GM18861 (cell line): ENCODE measurements at regions not wholly inside any gene's neighbourhood (a gene's known extent, or its start where the extent isn't known, plus 50 kb on each side); places are given as distances from the start of the nearest gene placed in this dataset.
A peak's percentile ranks its signal among the peaks of the same experiment; 100 is the strongest.
"Not testable (repeated sequence)": the region's sequence is repeated elsewhere in the genome, so short reads cannot be mapped to it uniquely, and the experiment has no call there.

Experiments
- ATAC-seq: cut with Tn5 transposase; IDR thresholded peaks from one replicate; pipeline ENCODE4 v1.9.1; 2021; ENCODE audit not compliant: unreplicated experiment

DNA sequence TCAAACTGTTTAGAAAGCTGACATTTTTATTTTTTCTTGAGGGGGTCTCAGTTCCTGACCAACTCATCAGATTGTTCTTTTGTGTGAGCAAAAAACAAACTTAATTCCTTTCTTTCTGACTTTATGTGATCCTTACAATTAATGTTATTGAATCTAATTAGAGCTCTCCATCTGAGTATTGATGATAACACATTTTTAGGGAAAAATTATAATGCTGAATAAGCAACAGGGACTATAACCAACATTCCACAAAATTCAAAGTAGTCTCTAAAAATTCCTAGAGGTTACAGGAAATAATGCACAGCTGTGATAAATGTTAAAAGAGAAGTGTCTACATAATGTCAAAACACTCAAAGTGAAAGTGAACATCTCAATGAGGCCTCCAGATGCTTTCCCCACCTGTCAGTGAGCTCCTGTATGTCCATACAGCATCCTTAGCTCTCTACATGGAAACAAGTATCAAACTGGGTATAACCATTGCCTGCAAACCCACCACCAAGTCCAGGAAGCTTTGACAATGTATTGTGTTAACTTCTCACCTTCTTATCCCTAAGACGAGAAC lies 786.0 kb upstream of the SLC39A10 start:
- no peak for ATAC-seq

DNA sequence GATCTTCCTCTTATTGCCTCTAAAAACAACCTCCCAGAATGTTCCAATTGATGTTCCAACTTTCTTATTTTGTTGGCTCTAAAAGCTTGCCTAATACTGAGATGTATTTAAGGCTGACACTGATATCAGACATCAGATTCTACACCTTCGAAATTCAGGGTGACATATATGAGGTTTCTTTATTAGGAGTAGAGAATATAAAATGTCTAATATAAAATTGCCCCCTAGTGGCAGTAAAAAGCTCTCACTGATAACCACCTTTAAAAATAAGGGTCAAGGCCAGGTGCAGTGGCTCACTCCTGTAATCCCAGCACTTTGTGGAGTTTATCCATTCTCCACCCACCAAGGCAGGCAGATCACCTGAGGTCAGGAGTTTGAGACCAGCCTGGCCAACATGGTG lies 789.7 kb upstream of the SLC39A10 start:
- peak; percentile 79 for ATAC-seq

DNA sequence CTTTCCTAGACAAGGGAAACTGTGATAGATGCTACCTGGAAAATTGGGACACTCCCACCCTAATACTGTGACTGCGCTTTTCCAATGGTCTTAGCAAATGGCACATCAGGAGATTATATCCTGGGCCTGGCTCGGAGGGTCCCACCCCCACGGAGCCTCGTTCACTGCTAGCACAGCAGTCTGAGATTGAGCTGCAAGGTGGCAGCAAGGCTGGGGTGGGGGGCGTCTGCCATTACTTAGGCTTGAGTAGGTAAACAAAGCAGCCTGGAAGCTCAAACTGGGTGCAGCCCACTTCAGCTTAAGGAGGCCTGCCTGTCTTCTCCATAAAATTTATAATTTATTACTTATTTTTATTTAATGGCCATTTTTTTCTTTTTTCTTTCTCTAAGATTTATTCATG lies 802.1 kb upstream of the SLC39A10 start:
- no peak for ATAC-seq

DNA sequence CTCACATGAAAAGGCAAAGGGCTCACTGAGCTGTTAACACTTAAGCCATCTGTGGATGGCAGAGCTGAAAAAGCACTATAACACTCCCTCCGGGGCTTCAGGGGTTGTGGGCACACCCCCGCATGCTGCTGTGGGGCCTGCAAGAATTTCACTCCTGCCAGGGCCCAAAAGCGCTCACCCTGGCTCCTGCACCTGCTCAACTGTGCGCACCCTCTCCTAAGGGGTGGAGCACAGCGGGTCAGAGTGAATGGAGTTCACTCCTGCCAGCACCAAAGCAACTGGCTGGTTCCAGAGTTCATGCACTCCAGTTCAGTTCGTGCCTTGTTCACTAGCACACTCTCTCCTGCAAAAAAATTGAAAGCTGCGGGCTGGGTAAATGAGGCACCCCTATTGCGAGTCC lies 814.2 kb upstream of the SLC39A10 start:
- no peak for ATAC-seq

DNA sequence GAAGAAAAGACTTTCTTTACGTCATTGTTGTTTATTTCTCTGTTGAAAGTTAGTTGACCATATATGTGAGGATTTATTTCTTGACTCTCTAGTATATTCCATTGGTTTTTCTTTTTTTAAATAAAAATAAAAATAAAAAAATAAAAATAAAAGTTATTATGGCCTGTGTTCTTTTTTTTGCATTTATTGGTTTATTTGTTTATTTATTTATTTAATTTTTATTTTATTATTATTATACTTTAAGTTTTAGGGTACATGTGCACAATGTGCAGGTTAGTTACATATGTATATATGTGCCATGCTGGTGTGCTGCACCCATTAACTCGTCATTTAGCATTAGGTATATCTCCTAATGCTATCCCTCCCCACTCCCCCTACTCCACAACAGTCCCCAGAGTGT lies 822.7 kb upstream of the SLC39A10 start:
- ATAC-seq = not testable (repeated sequence)

DNA sequence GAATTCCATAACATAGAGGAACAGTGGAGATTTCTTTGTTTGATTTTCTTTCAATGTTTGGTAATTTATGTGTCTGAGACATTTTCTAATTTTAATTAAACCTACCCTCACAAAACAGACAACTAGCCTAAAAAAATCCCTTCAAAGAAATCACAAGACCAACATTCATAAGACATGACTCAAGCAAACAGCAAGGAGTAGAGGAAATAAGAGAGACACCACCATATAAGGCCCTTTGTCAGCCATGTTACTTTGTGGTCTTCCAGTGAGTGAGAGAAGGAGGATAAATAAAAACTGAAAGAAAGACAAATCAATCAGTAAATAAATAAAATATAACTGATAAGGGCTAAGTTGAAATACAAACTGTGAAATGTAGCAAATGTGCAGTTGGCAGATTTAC lies 830.8 kb upstream of the SLC39A10 start:
- ATAC-seq = no peak

DNA sequence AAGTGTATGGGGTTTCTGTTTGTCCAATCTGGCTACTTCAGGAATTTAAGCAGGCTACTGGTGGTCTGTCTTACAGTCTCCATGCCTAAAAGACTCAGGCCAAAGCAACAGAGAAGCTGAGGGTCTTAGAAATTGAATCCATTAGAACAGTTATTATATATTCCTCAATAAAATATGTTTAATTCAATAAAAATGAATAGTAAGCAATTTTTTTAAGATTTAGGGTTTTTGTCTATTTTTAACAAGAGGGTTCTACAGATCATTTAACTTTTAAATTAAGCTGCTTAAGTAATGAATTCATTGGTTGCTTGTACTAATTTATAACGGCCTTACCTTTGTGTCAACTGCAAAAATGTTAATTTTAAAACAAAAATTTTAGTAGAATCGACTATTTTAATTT lies 832.6 kb upstream of the SLC39A10 start:
- ATAC-seq = no peak

DNA sequence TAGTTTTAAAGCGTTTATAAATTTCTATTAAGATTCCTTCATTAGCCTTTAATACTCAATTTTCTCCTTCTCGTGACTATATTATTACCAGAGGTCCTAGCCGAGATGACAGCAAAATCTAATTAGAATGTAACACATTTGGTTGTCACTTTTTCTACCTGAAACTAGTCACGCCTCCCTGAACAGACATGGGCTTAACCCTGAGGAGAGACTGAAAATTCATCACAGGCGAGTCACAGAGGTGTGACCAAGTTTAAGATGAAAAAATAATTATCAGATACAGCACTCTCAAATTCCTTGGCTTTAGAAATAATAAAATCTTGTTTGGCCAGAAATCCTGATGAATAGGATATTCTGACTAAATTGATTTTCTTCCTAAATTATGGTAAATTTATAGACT lies 834.4 kb upstream of the SLC39A10 start:
- no peak for ATAC-seq

DNA sequence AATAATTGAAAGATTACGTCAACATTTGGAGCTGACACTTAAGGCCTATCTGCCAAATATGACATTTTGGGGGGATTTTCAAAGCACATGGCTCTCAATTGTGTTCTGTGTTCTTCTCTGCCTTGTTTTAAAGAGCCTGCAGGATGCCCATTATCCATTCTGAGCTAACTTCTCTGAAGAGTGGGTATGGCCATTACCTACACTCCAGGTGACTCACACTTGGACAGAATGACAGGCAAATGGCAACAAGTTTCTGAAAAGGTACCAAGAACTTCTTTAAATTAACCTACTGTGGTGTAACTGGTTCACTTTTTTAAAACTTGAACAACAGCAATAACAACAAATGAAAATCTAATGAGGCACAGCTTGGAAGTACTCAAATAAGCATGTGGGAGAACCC lies 834.9 kb upstream of the SLC39A10 start:
- no peak for ATAC-seq

DNA sequence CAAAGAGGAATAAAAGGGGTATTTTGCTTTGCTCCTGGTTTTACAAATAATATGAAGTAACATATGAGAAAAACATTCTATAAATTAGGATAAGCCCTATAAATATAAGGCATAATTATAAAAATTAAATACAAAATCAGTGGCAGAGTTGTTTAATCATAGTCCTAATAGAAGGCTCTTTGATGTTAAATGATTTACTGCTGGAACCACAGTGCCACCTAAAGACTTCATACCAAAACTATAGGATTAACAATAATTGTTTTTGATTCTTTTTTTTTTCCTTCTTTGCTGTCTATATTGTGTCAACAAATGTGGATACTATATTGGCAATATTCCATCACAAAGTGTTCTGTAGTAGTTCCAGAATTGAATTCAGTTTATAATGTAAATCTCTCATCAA lies 837.7 kb upstream of the SLC39A10 start:
- no peak for ATAC-seq

DNA sequence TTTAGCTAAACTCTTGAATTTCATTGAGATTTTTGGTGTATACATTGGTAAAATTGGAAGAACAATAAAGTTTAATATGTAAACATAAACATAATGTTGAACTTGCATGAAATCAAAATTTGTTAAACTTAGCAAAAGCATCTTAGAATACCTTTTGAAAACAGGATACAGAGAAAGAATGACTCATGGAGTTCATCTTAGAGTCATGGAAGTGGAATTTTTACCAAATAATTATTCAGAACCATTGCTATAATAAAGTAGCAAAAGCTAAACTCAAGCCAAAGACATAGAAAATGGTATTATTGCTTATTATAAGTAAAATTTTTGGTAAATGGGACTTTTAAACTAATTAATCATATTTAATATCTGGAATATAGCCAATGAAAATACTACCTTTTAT lies 841.6 kb upstream of the SLC39A10 start:
- ATAC-seq = no peak

DNA sequence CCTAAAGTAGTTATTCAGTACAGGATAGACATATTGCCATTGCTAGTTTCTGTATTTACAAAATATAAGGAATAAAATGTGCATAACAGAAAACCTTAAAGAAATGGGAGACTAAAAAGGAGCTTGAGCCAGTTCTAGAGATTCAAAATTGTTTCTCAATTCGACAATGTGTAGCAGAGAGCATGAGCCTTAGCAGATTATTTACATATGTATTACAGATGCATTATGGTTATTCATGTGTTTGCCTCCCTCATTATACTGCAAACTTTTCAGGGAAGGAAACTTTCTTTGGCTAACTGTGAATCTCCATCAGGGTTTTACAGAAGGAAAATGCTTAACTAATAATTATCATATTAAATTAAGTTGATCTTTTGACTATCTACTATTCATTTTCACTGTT lies 854.4 kb upstream of the SLC39A10 start:
- ATAC-seq = no peak

DNA sequence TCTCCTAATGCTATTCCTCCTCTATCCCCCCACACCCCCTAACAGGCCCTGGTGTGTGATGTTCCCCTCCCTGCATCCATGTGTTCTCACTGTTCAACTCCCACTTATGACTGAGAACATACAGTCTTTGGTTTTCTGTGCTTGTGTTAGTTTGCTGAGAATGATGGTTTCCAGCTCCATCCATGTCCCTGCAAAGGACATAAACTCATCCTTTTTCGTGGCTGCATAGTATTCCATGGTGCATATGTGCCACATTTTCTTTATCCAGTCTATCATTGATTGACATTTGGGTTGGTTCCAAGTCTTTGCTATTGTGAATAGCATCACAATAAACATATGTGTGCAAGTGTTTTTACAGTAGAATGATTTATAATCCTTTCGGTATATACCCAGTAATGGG lies 870.0 kb upstream of the SLC39A10 start:
- not testable (repeated sequence) for ATAC-seq

DNA sequence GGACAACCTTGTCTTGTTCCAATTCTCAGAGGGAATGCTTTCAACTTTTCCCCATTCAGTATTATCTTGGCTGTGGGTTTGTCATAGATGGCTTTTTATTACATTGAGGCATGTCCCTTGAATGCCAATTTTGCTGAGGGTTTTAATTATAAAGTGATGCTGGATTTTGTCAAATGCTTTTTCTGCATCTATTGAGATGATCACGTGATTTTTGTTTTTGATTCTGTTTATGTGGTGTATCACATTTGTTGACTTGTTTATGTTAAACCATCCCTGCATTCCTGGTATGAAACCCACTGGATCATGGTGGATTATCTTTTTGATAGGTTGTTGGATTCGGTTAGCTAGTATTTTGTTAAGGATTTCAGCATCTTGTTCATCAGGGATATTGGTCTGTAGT lies 885.6 kb upstream of the SLC39A10 start:
- not testable (repeated sequence) for ATAC-seq

DNA sequence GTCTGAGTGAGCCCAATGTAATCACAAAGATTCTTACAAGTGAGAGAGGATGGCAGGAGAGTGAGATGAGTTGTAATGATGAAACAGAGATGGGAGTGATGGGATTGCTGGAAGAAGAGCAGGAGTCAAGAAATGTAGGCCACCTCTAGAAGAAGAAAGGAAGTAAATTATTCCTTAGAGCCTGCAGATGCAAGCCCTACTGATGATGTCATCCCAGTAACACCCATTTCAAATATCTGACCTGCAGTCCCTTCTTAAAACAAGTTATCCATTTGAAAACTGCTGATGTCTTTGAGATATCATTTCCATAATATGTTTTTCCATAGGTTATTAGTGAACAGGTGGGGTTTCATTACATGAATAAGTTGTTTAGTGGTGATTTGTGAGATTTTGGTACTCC lies 888.0 kb upstream of the SLC39A10 start:
- ATAC-seq = no peak

DNA sequence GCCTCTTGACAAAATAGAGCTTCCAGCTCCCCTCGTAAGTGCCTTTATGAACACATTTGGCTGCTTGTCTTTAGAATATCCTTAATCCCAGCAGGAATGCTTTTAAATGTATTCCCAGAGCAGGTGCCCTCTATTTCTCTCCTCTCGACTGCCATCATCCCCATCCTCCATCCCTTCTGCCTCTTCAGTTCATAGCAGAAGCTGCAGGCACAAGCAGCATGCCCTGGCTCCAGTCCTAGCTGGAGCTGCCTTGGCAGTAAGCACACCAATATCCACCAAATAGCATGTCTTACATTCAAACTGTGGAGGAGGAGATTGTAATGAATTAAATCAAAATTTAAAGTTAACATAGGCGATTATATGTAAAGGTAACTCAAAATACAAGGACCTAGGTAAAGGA lies 891.3 kb upstream of the SLC39A10 start:
- no peak for ATAC-seq

DNA sequence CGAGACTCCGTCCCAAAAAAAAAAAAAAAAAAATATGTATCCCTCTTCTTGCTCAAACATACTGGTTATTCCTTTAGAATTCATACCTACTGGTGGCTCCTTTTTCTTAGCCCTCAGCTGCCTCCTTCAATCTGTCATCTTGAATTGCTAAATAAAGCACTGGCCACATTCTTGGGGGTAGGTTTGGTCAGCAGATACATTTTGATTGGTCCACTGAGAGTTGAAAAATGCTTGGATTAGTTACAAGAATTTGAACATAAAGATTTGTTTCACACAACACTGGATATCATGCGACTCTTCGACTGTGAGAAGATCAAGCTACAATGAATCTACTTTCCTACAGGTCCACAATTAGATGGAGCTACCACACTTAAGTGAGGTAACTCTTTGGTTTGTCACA lies 906.1 kb upstream of the SLC39A10 start:
- ATAC-seq = no peak

DNA sequence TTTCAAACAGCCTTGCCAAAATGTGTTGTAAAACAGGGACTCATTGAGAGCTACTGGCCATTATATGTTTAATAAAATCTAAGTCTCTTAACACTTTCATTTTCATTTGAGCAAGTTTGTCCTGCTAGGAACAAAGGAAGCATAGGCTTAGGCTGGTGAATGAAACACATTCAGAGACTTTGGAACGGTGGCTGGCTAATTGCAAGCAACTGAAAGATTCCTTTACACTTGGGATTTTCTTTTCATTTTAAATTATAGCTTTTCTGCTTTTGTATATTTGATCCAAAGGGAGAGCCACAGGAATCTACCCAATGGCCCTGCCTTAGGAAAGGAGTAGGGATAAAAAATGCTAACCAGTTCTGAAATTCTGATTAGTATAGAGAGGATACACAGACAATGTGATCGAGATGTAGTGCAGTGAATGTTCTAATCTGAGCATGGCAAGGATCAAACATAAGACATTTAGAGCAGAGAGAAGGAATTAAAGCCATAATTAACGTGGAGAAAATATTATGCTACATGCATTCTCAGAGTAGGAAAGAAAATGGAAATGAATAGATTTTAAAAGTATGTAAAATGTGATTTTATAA lies 911.4 kb upstream of the SLC39A10 start:
- ATAC-seq = no peak

DNA sequence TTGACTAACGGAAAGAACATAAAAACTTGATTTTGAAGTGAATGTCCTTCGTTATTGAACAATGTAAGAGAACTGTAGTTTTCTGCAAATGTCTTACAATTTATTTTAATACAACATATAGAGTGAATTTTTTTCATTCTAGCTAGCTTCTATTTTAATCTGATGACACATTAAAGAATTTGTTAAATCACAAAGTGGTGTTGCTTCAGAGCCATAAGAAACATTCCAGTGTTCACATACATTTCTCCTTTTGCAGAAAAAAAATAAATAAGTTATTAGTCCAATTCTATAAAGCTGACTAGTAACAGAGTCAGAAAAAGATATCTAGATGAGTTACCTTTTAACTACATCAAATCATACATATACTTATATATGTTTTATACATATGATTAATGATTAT lies 914.3 kb upstream of the SLC39A10 start:
- ATAC-seq = no peak

DNA sequence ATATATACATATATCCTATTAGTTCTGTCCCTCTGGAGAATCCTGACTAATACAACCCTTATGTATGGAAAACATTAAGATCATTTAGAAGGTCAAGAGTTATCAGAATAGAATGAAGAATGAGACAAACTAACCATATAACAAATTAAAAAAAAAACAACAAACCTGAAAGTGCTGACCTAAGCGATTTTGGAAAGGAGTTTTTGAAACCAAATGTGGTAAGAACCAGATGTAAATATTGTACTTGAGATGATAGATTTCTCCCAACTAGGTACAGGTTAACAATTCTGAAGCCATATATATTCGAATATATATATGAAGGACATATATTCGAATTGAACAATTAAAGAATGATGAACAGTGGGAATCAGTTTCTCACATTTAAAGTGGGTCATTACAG lies 917.8 kb upstream of the SLC39A10 start:
- no peak for ATAC-seq

DNA sequence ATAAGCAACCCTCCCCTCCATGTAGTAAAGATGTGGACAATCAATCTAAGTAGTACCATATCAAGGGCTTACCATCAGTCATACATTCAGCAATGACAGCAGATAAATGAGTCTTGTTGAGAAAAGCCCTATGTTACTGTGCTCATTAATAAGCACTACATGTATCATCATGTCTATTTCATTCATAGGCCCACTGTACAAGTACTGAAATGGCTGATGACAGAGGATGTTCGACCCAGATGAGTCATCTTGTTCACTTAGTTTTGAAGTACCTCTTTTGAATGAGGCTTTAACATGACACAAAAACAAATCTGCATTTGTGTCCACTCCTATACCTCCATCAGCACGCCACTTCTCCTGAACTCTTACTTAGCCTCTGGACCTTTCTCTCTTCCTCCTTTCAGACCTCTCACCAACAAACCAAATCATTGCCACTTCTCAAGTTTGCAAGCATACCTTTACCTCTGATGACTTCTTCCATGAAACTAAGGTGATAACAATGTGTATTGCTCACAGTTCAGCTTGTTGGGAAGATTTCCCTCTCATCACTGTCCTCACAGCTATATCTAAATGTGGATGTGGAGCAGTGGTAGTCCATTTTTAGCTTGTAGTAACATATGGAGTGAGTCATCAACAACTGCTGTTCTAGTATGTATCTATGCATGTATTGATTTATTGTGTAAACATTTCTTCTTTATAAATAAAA lies 921.0 kb upstream of the SLC39A10 start:
- ATAC-seq = no peak

DNA sequence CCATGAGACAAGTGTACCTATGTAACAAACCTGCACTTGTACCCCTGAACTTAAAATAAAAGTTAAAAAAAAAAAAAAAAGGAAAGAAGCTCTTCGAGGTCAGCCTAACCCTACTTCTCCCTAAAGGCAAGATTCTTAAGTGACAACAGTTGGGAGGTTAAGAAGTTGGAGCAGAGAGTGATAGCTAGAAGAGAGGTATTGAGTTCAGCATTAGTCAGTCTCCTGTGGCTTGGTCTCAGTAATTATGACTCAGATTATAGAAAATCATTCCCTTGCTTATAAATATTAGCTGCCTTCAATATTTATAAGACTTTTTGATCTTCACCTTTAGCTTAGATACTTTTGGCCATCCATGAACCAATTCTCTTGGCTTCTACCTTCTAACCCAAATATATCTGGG lies 926.8 kb upstream of the SLC39A10 start:
- no peak for ATAC-seq

DNA sequence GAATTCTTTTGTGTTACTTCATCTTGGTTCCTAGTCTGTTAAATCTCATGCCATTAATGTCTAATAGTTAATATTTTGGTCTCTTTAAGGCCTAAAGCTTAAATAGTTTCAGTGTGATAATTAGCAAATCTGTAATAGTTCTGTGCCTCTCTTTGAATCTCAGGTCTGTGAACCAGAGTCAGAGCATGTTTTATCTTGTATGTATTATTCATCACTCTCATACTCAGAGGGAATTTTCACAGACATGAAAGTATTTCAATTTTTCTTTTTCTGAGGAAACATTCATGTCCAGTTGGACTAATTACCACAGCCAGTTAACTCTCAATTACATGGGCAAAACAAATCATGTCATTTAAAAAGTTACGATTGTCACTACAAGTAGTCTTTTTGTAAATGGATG lies 931.9 kb upstream of the SLC39A10 start:
- ATAC-seq = no peak
